NCI-H510A treated with DMSO at 0.1 percent for 48 hours (cell line): ENCODE measurements at regions not wholly inside any gene's neighbourhood (a gene's known extent, or its start where the extent isn't known, plus 50 kb on each side); places are given as distances from the start of the nearest gene placed in this dataset.

Source experiments
- DNase-seq: peaks from one replicate; lab custom pipeline; 2025; lab: John Stamatoyannopoulos, UW

DNA sequence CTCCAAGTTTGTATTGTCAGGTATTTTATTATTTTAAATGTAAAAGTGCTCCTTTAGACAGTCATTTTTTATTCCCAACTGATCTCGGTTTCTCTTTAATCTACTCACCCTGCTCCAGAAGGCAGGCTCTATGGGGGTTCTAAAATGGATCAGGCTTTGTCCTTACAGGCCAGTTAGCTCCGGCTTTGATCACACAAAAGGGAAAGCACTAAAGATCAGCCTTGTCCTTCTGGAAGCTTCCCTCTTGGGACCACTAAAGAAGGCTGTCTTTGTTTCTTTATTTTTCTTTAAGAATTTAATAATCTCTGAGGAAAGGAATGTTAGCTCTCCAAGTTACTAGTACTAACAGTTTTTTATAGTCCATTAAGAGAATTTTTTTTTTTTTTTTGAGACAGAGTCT is 560.5 kb upstream of the ZNF717 start:
- no peak for DNase-seq

DNA sequence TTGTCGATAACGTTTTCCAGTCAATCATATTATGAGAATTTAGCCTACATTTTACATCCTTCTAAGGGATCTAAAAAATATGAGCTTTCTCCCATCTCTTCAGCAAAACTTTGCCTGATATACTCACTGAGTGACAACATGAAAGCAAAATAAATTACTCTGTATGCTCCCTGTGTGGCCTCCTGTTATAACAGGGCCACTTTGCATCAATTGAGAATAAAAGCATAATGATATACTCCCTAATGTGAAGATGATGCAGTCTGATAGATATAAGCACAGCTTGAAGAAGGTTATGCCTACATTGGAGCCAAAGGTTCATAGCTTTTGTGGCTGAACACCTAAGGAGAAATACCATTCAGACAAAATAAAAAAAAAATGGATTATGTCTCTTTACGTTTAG is 561.3 kb upstream of the ZNF717 start:
- no peak for DNase-seq

DNA sequence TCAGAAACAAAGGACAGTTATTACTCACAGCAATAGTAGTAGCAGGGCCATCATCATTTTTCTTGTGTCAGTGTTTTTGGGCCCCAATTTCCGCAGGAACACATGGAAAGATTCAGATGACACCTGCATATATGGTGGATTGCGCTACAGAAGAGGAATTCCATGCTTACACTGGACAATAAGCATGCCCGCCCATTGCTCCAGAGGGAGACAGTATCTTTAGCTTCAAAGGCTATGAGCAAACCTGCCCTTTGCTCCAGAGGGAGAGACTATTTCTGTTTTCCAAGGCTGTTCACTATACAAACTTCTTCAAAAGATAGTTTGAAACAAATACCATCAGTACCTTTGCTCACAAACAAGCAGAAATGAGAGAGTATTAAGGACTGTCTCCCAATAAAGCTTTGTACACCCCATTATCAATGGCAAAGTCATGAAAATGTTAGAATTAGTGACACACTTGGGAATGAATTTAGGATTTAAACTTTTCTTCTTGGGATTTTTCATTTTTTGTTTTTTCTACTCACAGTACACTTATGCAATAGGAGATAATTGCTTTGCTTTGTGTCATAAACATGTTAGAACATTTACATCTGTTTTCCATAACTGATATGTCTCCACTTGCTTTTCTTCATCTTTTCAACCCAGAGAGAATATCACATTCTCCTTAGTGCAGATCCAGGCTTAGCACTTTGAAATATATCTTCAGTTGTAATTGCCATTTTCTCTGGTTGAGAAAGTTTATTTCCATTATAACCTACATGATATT is 564.5 kb upstream of the ZNF717 start:
- no peak for DNase-seq

DNA sequence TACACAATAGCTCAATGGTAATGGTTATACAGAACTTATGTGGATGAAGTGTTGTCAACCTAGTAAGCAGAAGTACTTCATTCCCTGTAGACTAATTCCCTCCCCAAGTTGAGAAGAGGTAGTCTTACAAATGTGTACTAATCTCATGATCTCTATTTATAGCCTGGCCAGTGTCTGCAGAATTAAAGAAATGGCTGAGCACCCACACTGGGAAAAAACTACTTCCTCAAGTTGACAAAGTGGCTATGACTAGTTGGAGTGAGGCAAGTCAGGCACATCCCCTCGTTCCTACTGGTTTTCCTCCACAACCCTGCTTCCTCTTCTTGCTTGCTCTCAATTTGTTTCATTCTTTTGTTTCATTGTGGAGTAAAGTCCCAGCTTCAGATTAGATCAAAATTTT is 566.7 kb upstream of the ZNF717 start:
- no peak for DNase-seq

DNA sequence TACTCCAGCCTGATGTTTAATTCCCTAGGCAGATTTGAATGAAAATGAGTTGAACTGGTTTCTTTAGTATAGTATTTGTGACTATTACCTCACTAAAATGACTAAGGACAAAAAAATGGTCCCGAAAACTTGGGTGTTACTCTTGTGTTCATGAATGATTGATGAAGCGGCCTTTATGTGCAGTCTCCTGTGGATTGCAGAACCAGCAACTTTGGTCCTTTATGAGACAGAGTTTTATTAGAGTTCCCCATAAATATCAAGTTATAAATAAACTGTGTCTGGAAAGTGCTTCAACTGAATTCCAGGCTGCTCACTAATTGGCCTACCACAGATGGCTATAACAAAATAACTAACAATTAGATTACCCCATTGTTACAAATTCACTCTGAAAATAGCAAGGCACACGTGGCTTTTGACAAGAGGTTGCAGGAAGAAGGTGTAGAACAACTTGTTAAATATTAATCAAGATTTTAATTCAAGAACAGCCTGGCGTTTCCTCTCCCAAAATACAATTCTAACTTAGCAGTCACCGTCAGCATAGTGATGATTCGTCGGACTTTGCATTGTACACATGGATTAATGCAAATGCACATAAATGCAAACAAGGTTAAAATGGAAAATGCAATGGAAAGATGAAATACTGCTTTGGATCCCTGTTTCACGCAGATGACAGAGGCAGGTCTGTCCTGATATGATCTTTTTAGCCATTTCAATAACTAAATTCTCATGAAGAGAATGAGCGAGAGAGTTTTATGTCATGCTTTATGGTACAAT is 567.3 kb upstream of the ZNF717 start:
- no peak for DNase-seq

DNA sequence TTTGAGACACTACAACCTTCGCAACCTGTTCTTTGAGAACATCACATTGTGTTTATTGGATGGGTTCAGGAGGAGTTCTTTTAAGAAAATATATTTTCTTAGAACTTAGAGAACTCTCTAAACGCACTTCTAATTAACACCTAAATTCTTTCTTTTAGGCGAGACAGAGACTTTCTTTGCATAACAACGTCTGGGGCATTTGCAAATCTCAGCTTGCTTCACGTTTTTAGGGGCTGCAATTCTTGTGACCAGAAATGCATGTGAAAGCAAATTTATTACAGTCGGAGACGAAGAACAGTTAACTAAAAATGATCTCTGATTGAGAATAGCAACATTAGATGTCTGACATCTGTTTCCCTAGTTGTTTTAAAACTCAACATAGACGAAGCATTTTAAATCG is 568.3 kb upstream of the ZNF717 start:
- DNase-seq, result no peak

DNA sequence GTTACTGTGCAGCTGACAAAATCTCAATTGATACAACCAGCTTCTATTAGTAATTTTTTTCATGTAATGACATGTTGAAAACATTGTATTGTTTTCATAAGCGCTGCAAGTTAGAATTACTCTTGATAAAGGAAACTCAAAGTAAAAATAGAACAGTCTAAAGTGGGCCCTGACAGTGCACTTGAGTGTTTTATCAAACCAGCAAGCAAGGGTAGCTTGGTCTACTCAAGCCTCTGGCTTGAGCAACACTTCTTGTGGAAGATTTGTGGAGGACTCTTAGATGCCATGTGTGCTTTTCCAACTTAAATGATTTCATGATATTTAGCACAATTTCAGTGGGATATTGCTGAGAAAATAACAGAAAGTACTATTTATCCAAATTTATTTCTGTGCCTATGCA is 575.7 kb upstream of the ZNF717 start:
- DNase-seq, result no peak

DNA sequence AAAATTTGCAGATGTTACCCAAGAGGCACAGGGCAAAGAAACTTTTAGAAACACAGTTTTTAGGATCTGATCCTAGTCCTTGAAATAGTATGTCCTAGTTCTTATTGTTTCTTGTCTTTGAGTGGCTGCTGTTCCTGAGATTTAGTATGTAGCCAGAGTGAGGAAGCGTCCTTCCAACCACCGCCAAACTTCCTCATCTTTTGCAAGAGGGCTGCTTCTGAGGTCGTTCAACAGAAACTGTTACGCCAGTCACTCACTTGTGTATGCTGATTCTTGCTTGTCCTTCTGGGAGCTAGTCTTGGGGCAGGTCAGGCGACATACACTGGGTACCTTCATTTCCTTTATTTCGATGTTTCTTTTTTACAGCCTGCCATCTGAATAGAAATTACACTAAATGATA is 577.3 kb upstream of the ZNF717 start:
- DNase-seq, result no peak

DNA sequence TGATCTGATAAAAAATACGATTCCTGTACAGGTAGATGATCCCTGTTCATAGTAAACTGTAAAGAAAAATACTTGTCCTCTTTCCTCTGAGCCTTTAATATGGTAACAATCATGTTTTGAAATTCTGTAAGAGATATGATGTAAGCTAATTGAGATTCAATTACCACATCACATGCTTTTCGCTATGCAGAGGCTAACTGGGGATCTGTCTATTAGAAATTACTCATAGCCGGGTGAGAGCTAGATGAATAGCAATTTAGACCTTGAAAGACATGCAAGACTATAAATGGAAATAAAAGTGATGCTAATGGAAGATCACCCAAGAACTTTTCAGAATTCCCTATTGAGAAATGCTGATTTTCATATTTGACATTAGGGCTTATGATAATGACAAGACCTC is 579.9 kb upstream of the ZNF717 start:
- DNase-seq, result no peak

DNA sequence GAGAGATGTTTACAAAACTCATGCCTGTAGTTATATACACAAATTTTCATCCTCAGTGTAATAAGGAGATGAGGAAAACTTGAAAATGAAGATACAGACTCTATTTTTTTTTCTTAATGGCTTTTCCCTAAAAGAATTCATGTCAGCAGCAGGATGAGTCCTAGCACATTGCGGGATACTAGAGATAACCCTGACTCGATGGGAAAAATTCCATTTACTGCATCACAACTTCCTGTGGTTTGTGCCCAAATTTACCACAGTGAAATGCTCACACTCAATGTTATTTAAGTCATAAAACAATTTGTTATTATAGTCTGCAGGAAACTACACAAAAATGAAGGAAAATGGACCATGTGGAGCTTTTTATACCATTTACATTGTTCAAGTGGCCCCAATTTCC is 581.9 kb upstream of the ZNF717 start:
- no peak for DNase-seq

DNA sequence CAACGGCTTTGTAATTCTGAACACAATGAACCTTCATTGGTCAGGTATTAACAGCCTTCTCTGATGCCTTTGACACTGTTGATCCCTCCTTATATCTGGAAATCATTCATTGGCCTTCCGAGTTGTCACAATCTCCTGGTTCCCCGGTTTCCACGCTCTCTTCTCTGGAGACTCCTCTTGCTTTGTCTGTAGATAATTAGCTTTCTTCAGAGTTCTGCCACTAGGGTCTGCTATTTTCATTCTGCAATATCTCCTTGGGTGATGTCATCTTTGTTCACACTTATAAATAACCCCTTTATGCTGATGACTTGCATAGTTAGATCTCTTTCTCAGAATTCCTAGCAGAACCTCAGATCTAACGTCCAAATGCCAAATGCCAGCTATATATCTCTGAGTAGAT is 583.8 kb upstream of the ZNF717 start:
- DNase-seq, result no peak

DNA sequence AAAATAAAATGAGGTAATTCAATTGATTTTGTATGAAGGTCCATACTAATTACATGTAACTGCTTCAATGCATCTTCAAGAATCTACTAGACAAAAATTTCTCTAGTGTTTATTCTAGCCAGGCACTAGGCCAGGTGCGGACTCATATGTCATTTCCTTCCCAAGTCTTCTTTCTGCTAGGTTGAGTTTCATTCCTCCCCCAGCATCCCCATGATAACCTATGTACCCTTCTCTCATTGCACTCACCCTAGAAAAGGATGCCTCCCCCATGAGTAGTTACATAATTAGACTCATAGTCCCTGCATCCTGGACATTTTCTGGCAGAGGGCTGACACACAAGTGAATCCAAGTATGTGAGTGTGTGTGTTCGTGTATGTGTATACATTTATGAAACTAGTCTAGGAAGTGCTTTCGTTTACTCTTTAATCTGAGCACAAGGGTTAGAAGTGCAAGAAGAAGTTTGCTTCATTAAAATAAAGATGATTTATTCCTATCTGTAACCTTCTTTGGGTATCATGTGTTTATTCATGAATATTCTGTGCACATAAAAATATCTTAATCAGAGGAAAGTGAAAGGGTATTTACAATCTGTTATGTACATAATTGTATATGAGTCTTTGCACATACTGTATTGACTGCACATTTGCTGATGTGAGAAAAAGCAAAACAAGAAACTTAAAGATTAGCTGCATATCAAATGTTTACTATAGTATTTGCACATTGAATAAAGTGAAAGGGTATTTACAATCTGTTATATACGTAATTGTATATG is 585.6 kb upstream of the ZNF717 start:
- DNase-seq, result peak; percentile 61

DNA sequence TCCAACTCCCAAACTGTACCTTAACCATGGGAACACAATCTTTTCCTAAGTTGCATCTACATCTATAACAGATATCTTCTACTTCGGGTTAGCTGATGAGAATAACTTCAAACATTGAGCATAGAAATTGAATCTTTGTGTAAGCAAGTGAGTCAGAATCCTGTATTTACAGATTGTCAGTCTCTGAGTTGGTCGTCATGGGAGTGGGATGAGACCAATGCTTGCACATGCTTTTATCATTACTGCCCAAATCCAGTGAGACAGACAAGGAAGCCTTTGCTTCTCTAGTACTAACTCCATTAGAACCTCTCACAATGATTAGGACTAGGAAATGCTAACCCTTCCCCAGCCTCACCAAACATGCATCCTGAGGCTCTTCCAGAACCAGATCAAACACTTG is 587.1 kb upstream of the ZNF717 start:
- DNase-seq, result no peak

DNA sequence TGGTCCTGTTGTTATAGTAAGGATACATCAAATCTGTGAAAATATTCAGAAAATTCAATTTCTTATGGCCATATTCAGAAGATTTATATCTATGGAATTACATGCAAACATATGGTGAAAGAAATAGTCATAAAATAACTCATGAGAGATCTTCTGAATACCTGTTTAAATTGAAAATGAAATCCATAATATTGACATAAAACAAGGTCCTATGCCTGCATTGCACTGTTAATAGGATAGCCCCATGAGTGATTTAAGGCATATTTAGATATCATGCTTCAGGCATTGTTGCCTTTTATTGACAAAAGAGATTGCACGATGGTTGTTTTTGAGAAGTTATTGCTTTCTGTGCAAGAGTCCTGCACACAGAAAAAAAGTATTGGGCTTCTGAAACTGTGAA is 591.7 kb upstream of the ZNF717 start:
- no peak for DNase-seq

DNA sequence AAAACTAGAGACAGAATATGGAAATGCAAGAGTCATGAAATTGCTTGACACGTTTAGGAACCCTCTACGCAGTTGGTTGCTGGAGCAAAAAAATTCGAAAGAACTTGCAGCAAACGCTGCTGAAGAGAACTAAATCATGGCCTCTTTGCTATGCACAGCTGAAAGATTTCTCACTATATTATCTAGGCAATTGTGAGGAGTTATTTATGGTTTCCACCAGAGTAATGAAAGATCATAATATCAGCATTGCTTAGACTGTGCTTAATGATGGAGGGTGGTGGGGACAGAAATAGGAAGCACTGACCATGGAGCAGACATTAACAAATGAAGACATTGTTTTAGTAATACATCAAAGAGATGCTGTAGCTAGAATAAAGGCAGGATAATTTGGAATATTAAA is 593.4 kb upstream of the ZNF717 start:
- no peak for DNase-seq

DNA sequence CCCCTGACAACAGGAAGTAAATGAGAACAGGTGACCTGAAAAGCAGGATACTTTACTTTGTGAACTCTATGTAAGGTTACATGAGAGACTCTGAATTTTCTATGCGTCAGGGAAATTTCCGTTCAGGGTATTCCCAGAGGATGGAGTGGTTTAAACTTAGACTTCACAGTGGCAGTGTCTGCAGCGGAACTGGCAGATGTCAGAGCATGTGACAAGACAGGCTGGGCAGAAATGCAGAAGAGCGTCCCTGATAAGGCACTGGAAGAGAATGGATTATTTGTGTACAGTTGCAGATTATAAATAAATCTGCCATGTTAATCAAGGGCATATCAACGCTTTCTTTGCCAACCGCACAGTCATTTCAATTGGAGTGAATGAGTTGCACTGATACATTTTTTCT is 598.4 kb upstream of the ZNF717 start:
- no peak for DNase-seq

DNA sequence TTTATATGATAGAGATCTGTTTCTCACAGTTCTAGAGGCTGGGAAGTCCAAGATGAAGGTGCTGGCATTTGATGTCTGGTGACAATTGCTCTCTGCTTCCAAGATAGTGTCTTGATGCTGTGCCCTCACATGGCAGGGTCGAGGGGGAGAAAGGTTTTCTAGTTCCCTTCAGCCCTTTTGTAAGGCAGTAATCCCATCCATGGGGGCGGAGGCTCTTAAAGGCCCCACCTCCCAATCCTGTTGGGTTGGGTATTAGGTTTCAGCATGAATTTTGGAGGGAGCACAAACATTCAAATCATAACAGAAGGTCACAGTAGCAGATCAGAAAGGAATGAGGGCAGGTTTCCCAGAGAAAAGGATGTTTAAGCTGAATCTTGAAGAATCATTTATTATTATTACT is 601.7 kb upstream of the ZNF717 start:
- DNase-seq, result no peak

DNA sequence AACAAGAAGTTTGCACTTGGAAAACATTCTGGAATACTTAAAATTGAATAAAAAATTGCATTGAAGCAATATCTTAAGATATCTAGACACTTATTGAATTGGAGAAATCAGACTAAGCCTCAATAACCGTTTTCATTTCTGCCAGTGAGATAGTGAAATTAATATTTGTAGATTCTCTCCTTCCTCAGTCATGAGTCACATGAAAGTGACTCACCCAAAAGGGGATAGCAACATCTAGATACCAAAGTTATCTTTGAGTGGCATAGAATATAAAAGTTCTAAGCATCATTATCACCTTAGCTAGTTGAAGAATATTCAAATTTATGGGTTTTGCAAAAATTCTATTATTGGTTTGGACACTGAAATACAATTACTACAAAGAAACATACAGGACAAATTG is 614.8 kb upstream of the ZNF717 start:
- no peak for DNase-seq

DNA sequence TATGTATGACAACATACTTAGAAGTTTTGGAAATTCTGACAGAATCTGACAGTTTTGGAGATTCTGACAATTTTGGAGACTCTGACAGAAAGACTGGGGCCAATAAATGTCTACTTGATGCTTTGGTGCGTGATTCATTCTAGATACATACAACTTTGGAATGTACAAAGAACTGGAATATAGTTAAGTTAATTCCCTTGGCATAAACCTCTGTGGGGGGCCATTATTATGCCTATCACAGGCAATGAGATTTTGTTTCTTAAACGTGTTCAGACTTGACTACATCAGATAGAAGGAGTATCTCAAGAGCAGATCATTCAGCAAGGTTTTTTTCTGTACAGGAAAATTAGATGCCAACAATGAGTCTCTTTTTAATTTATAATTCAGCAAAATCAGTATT is 617.6 kb upstream of the ZNF717 start:
- no peak for DNase-seq

DNA sequence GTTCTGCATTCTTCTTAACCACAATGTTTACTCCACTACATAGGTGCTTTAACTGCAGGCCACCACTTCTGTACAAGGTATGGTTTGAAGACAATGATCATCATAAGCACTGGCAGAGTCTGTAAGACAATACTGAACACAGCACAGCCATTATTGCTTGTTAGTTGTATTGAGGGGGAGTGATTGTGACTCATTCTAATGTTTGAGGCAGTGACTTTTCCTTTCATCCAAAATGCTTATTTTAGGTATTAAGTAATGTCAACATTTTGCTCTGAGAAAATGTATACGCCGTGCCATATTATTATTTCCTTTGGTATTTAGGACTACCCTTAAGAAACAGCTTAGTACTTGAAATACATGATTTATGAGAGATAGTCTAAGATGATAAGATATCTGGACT is 618.2 kb upstream of the ZNF717 start:
- no peak for DNase-seq

DNA sequence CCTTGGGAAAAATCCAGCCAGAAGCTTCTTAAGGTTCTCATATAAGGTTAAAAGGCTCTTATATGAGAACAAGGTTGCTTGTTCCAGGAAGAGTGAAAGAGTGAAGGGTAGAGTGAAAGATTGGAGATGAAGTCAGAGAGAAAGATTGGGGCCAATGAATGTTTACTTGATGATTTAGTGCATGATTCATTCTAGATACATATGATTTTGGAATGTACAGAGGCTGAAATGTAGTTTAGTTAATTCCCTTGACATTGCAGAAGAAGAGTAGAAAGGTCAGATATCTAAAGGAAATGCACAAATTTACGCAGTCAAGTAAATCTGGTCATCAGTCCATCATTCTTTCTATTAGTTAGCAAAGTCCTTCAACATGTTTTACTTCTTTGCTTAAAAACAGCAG is 619.8 kb upstream of the ZNF717 start:
- no peak for DNase-seq

DNA sequence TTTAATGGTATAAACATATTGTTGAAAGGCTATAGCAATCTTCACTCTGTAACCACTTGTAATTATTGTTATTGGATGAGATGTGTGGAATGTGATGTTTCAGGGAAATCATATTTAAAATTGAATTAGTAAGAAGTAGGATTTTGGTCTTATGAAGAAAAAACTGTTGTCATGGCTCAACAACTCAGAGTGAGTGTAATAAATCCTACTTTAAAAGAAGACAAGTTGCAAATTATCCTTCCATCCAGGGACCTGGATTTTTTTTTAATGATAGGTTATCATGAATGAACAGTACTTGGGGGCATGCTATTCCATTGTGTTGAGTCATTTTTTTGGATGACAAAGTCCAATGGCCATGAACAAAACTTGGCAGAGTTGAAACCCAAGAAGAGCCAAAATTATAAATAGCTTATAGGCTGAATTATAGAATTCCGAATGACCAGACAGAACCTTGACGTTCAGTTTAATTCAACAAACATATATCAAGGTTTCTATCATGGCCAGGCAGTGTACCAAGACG is 625.5 kb upstream of the ZNF717 start:
- no peak for DNase-seq

DNA sequence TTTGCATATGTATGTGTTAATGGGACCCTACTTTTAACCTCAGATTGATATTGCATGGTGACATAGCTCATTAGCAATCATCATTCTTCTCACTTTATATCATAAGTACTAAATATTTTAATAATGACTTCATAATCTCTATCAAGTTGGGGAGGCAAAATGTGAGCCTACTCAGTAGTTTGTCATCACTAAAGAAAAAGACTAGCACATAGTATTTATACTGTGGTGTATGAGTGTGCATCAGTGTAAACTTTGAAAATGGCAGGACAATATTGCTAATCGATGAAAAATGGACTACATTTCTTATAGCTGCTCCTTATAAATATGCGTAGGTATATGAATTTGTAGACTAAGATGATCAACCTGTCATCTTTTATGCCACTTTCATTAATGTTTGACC is 624.5 kb upstream of the ROBO2 start:
- DNase-seq, result no peak
